ENCODE measurements at regions not wholly inside any gene's neighbourhood (a gene's known extent, or its start where the extent isn't known, plus 50 kb on each side); places are given as distances from the start of the nearest gene placed in this dataset.

DNA sequence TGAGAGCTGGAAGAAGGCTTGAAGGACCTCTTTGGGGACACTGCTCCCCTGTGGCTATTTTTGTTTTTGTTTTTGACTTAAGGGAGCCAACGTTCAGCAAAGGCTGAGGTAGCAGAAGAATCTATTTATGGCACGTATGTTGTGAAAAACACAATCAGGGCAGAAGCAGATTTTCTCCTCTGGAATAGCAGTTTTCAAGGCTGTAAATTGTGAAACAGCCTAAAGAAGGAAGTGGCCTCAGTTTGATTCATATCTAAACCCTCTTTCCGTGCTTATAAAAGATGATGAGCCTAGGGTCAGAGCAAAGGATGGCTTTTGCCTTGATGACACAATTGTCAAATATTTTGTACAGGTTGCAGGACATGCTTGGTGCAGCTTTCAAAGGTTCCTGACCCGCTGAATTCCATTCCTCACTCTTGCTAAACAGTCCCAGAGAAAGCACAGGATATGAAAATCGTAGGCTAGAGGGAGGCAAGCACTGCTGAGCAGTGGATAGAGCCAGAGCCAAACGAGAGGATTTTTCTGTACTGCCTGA lies 106.2 kb upstream of the DLX2 start:
- no peaks in the 10 kb centered on the region for H3K9me3 ChIP-seq (ENCODE audit: control insufficient read depth in 1 of 2, insufficient read depth in 1 of 2, low read depth in 1 of 2, low read length in 2 of 2)
- ChIA-PET RAD21 (ENCODE audit: low non-redundant PET in 1 of 2, low total read pairs in 2 of 2, uncharacterized antibody in 2 of 2, unreplicated experiment in 2 of 2) (interaction anchor here in 1 of 2 experiments (0.6 kb wide), 1 partner anchor 69 kb away, joined by 3 read pairs; no protein-coding TSS in a partner anchor), POLR2A (no interaction called here), CTCF (interaction anchor here (1.5 kb wide), 1 partner anchor 253 kb away, joined by 5 read pairs; no protein-coding TSS in a partner anchor)
- TF ChIP-seq YY1 (IDR thresholded peaks at IDR 0.05; ENCODE audit: extremely low read depth, insufficient replicate concordance, low read depth, low read length) (no peak), ZNF274 (IDR thresholded peaks at IDR 0.05; ENCODE audit: low read depth, low read length) (no peak), POLR2A (IDR thresholded peaks at IDR 0.05; ENCODE audit: borderline replicate concordance, extremely low read depth, insufficient read depth, insufficient read length) (no peak), EZH2 (IDR thresholded peaks at IDR 0.05) (no peak), POLR2AphosphoS5 (IDR thresholded peaks at IDR 0.05; ENCODE audit: low read depth, low read length) (no peak), SRF (IDR thresholded peaks at IDR 0.05; ENCODE audit: low read depth) (no peak), JUND (IDR thresholded peaks at IDR 0.05) (no peak), RAD21 (IDR thresholded peaks at IDR 0.05; ENCODE audit: low read depth) (no peak)
- TF ChIP-seq, protein P1, sequence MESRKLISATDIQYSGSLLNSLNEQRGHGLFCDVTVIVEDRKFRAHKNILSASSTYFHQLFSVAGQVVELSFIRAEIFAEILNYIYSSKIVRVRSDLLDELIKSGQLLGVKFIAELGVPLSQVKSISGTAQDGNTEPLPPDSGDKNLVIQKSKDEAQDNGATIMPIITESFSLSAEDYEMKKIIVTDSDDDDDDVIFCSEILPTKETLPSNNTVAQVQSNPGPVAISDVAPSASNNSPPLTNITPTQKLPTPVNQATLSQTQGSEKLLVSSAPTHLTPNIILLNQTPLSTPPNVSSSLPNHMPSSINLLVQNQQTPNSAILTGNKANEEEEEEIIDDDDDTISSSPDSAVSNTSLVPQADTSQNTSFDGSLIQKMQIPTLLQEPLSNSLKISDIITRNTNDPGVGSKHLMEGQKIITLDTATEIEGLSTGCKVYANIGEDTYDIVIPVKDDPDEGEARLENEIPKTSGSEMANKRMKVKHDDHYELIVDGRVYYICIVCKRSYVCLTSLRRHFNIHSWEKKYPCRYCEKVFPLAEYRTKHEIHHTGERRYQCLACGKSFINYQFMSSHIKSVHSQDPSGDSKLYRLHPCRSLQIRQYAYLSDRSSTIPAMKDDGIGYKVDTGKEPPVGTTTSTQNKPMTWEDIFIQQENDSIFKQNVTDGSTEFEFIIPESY (IDR thresholded peaks at IDR 0.05; ENCODE audit: extremely low read depth, insufficient replicate concordance, low read length): no peak
- TF ChIP-seq, protein P2, sequence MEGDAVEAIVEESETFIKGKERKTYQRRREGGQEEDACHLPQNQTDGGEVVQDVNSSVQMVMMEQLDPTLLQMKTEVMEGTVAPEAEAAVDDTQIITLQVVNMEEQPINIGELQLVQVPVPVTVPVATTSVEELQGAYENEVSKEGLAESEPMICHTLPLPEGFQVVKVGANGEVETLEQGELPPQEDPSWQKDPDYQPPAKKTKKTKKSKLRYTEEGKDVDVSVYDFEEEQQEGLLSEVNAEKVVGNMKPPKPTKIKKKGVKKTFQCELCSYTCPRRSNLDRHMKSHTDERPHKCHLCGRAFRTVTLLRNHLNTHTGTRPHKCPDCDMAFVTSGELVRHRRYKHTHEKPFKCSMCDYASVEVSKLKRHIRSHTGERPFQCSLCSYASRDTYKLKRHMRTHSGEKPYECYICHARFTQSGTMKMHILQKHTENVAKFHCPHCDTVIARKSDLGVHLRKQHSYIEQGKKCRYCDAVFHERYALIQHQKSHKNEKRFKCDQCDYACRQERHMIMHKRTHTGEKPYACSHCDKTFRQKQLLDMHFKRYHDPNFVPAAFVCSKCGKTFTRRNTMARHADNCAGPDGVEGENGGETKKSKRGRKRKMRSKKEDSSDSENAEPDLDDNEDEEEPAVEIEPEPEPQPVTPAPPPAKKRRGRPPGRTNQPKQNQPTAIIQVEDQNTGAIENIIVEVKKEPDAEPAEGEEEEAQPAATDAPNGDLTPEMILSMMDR (IDR thresholded peaks at IDR 0.05 in 2 of 3, conservative IDR thresholded peaks at IDR 0.05 in 1 of 3; ENCODE audit: borderline replicate concordance in 1 of 3, insufficient read depth in 1 of 3, low read depth in 2 of 3, low read length in 2 of 3): no peak
- no peaks in the 10 kb centered on the region for H3K36me3 ChIP-seq (ENCODE audit: control insufficient read depth in 1 of 2, insufficient read depth in 2 of 2, low read length in 2 of 2)
- H3K4me2 ChIP-seq (ENCODE audit: low read length): no peak overlapping the region
- no peak overlapping the region for H3K27ac ChIP-seq (ENCODE audit: low read depth, low read length)
- ATAC-seq (no peak), DNase-seq (ENCODE audit: low read depth, low spot score) (no peak)
- no peak overlapping the region for H3K9ac ChIP-seq (ENCODE audit: low read length)
- no peaks in the 10 kb centered on the region for H3K79me2 ChIP-seq (ENCODE audit: insufficient read depth, low read length)
- no TSS peak for BruUV-seq (replicated peaks)
- H3K27me3 ChIP-seq (ENCODE audit: insufficient read depth, low read length): no peaks in the 10 kb centered on the region
- no peak overlapping the region for H3K4me3 ChIP-seq (replicated peaks in 1 of 2; ENCODE audit: low read depth in 1 of 2, low read length in 2 of 2)
- H3K9me2 ChIP-seq (ENCODE audit: insufficient read depth): no peaks in the 10 kb centered on the region
- intact Hi-C loops (cut with micrococcal nuclease): no loop called here
- H2AFZ ChIP-seq (ENCODE audit: low read depth, low read length, poor library complexity, severe bottlenecking): no peak overlapping the region
- H3K4me1 ChIP-seq (ENCODE audit: control insufficient read depth in 1 of 2, insufficient read depth in 2 of 2, low read length in 2 of 2): no peaks in the 10 kb centered on the region
- H4K20me1 ChIP-seq (ENCODE audit: insufficient read depth): no peaks in the 10 kb centered on the region

Measured in HCT116 (cell line).